HG03432 (cell line): ENCODE measurements at regions not wholly inside any gene's neighbourhood (a gene's known extent, or its start where the extent isn't known, plus 50 kb on each side); places are given as distances from the start of the nearest gene placed in this dataset.

Experiments
- ATAC-seq: cut with Tn5 transposase; IDR thresholded peaks from one replicate; pipeline ENCODE4 v1.9.1; 2021; ENCODE audit warnings: mild to moderate bottlenecking, moderate library complexity; ENCODE audit not compliant: unreplicated experiment

DNA sequence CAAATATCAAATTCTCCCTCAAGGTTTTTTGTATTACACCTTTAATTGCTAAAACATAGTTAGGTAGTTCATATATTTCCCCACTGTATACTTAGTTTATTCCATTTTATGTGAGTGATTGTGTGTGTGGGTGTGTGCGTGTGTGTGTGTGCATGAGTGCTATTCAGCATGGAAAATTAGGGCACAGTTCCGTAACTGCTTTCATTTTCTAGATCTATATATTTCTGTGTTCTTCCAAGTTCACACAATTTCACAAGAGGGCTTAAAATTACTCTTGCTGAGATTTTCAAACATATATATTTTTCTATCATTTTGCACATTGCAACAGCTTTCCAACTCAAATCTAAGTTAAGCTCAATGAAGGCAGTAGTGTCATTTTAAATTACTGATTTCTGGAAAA lies 782.9 kb upstream of the SOX9 start:
- no peak for ATAC-seq

DNA sequence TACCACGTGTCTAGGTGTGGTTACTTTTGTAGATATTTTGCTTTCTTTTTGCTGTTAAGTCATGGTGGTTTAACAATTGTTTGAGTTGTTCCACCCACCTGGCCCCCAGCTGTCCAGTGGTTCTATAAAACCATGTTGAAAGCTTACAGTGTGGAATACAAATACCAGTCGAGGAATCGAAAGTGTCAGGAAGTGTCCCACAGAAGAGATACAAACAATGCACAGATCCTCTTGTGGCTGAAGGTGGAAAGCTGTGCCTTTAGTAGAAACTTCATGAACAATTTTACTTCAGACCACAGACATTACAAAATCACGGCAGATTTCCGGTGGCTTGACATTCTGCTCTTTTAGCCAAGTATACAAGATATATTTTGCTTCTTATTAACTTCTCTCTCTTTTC lies 782.4 kb upstream of the SOX9 start:
- no peak for ATAC-seq

DNA sequence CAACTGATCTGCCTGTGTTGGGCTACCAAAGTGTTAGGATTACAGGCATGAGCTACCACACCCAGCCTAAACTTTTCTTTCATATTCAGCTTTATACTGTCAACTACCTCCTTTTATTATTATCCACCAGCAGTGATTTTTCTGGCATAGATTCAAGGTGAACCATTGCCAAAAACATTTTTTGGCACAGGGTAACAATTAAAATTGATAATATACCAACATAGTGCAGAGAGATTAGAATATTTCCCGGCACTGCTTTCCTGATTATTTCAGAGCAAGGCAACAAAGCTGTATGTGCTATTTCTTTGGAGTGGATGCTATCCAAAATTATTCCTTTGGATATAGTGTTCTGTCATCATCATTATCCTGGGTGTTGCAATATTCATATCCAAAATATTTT lies 781.6 kb upstream of the SOX9 start:
- no peak for ATAC-seq

DNA sequence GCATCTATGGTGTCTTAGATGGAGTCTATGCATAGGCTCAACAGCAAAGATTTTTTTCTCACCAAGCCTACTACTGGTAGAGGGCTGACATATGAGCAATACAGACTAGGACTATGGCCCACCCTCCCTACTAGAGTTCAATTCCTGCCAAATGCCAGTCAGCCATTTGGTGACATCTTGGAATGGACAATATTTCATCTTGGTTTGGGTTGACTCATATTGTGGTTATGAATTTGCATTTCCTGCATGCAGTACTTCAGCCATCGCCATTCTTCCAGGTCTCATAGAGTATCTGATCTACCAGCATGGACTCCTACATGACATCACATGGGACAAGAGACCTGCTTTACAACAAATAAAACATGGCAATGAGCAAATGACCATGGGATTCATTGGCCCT lies 778.1 kb upstream of the SOX9 start:
- no peak for ATAC-seq

DNA sequence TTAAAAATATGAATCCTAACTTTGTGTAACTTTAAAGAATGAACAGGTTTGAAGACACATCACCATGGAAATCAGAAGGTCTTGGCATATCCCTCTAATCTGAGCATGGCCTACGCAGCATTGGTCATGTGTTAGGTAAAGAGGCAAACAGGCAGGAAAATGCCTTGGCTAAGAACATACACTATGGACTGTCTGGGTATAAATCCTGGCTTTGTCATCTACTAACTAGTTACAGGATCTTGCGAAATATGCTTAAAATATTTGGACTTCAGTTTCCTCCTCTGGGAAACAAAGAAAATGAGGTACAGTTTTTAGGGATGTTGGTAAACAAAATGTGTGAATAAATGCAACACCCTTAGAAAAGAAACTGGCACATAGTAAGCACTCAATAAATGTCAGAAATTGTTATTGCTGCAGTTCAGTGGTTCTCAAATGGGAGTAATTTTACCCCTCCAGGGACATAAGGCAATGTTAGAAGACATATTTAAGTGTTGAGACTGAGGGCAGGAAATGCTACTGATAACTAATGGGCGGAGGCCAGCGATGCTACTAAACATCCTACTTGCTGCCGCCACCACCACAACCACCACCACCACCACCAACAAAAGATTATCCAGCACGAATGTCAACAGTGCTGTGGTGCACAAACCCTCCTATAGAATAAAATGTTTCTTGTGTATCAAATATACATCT lies 770.8 kb upstream of the SOX9 start:
- ATAC-seq = no peak

DNA sequence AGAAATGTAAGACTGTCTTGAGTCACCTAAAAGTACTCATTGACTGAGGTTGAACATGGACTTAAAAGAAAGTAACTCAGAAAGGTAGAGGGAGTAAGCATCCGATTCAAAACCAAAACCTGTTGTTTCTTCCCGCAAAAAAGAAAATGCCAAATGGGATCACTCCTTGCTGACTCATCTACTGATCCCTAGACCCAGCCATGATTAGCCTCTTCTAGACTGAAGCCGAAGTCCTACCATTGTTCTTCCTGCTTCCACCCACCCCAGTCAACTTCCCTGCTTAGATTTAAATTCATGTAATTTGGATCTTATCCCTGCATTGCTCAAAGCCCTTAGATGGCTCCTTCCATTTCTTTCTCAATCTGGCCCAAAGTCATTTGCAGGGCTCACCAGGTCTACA lies 760.5 kb upstream of the SOX9 start:
- no peak for ATAC-seq

DNA sequence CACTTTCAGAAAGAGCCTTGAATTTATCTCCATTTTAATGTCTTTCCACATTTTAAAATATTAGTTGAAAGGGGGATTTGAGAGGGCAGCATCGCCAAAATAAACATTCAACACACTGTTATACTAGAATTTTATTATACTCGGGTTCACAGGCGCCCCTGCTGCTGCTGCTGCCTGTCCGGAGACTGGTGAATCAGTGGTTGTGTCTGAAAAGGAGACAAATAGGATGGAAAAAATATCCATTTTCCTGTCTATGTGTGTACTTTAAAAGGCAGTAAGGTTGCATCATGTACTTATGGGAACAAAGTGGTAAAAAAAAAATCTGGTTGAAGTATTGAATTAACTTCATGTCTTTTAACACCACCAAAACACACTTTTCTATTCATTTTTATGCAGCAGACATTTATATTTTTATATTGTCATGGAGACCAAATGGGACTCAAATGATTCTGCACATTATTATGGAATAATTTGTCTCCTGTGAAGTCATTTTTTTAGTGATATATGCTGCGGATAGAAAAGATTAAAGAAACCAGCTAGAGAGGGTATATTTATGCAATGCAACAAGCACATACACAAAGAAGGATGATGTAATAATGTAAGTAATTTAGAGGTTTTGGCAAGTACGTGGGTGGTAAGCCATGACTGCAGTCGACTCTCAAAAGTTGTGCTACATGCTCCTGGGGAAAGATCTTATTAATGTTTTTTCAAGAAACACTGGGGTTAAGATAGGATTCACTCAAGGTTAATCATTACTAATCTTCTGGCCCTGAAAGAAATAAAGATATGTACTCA lies 759.0 kb upstream of the SOX9 start:
- ATAC-seq = no peak

DNA sequence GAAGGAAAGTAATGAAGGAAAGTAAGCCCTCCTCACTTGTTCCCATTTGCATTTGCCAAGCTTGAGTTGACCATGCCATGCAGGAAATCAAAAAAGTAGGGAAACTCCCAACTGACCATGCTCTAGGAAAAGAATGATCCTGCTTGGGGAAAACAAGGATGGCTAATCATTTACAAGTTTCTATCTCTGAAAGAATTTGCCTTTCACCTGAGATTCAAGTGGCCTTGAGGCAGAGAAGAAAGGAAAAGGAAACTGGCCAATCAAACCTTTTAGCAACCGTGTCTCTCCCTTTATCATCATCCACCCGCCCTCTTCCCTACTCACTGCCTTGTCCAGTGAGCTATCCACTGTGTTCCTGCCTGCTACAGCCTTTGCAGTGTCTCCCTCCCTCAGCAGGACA lies 757.2 kb upstream of the SOX9 start:
- no peak for ATAC-seq

DNA sequence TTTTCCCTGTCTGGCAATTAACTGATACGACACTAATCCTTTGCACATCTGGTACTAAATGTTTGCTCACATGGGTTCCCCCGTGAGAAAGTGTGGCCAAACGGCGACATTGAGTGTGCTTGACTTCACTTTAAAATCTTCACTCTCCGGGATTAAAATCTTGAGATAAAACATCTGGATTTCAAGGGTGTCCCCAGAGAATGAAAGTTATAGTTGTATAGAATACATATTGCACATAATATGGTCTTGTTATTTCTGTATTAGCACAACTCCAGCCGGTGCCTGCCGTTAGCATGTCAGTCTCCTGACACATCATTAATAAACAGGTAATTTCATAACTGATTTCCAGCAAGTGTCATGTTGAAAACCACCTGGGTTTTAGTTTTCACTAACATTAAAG lies 749.0 kb upstream of the SOX9 start:
- no peak for ATAC-seq

DNA sequence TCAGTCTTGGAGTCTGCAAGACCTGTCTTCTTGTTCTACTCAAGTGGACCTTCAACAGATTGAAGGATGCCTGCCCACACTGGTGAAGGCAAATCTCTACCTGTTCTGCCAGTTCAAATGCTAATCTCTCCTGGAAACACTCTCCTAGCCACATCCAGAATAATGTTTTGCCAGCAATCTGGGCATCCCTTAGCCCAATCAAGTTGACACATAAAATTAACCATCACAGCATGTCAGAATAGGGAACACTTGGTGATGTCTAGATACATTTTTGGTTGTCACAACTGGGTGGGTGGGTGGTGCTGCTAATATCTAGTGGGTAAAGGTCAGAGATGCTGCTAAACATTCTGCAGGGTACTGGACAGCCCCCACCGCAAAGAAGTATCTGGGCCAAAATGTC lies 744.9 kb upstream of the SOX9 start:
- ATAC-seq = no peak

DNA sequence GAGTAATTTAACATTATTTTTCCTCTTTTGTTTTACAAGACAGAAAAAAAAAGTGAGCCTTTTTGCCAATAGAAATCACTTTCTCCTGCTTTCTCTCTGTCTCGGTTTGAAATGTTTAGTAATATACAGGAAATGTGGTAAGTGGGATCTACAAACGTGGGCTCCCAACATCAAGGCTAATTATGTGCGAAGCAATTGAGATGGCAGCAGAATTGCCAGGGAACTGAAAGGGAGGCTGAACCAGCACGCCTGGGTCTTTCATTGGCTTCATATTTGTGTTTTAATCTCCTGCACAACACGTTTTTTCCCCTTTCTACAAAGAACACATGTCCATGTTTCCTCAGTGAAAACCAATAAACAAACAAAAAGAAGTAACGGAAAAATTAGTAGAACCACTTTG lies 743.9 kb upstream of the SOX9 start:
- ATAC-seq = no peak

DNA sequence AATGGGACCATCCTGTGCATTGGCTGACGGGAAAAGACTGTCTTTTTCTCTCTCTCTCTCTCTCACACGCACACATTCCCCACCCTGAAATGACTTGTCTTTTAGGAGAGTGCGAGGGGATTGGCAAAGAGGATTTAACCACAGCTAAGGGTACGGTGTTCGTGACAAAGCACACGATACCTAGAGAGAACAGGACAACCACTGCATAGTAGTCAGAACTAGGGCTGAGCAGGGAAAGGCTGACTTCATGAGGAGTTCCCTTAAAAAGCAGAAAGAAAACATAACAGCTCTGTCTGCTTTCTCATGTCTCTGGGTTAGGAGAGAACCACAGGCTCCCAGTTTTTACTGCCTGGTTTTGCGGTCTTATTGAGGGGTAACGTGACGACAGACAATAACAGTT lies 742.8 kb upstream of the SOX9 start:
- no peak for ATAC-seq

DNA sequence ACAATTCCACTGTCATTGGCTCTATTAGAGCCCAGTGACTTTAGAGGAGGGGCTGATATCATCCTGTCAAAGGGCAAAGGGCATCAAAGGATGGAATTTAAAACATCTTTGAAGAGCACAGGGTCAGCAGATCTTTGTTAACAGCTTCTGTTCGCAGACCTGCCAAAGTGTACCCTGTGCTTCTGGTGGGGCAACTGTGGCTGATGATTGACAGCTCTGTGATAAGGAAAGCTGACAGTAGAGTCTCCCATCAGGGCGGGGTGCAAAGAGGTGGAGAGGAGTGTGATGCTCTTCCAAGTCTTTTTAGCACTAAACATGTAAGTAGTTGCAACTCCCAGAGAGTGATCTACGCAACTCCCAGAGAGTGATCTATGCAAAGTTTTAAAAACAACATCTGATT lies 742.1 kb upstream of the SOX9 start:
- no peak for ATAC-seq

DNA sequence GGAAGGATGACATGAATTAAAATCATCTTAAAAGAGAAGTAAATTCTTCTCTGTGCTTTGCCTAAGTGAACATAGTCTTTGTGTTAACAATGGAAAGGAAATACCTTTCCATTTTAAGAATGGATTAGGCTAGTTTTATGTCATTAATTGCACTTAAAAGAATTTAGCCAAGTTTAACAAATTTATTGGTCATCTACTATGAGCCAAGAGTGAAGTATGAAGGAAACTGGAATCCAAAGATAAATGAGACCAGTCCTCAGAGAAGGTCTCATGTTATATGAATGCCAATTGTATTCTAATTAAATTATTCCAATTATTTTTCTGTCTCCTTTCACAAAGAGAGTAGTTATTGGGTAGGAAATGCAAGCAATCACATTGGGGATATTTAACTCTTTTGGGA lies 741.3 kb upstream of the SOX9 start:
- ATAC-seq = no peak

DNA sequence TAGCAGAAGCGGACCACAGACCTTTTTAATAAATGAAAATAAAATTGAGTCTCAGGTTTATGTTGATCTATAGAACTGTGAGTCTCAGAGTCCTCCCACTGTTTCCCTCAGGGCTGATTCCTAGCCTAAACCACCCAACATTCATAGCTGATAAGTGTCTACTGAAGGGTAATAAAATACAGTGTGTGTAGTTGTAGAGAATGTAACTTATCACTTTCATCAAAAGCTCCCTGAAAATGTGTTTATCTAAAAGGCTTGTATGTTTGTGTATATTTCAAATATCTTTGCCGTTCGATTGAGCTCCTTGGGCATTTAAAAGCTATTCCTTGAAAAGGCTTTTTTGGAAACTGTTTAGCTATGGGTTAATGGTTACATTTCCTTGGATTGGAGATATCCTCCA lies 740.3 kb upstream of the SOX9 start:
- ATAC-seq = no peak

DNA sequence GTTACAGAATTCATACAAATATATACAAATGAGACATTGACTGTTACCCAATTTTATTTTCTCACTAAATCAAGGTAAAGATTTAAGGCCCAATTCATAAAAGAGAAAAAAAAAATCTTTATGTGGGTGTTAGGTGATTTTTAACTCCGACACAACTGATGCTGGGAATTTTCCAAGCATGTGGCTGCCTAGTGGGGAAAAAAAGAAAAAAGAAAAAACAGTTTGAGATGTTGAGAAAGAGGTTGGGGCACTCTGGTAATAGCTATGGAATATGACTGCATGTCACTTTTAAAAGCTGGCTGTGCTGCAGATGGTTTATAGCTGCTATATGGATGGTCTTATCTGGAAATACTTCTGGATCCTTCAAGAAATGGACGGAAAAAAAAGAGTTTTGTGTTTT lies 739.9 kb upstream of the SOX9 start:
- ATAC-seq = no peak

DNA sequence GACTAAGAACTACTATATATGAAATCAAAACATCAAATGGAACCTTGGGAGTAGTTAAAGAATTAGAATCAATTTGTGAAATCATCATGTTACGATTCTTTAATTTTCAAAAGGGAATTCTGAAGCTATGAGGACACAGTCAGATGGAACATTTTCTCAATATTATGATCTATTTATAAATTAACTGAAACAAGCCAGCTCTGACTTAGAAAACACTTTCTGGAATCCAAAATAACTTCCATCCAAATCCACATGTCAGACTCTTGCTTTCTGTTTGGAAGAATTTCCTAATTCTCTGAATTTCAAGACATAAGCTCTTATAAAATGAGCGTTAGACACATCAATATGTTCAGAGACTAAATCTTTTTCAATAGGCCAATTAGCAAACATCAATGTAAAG lies 737.7 kb upstream of the SOX9 start:
- ATAC-seq = no peak

DNA sequence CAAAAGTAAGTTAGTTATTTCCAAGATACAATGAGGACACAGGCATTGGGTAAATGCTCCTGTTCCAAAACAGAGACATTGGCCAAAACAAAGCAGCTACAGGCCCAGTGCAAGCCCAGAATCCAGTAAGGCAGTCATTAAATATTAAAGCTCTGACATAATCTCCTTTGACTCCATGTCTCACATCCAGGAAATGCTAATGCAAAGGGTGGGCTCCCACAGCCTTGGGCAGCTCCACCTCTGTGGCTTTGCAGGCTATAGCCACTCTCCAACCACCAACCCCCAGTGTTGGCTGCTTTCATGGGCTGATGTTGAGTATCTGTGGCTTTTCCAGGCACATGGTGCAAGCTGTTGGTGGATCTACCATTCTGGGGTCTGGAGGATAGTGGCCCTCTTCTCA lies 733.4 kb upstream of the SOX9 start:
- no peak for ATAC-seq

DNA sequence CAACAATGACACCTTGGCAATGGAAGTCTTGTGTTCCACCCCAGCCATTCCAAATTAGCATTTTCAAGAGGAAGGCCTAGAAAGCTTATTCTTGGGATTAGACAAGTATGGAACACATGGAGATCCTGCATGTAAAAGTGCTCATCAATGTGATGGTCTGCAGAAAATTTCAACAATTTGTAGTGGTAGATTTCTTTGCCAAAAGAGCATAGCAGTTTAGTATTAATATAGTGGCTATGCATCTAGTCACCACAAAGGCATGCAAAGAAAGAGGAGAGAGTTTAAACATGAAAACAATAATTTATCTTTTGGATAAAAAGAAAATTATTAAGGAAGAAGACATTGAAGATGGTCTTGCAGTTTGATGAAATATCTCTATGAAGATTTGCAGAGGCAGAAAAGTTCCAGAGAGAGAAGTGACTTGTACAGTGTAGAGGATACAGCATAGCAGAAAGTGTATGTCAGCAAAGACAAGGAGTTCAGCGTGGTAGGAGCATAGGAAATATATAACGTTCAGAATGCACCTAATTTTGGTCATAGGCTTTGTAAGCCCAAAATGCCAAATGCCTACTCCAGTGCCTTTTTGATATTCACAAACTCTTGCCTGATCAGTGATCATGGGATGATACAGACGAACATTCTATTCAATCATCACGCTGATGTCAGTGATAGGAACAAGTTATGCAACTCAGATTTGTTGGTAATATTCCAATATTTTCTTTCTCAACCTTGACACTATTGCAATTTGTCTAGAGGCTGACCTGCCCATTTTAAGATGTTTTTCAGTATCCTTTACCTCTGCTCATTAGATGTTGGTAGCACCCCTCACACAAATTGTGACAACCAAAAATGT lies 727.9 kb upstream of the SOX9 start:
- no peak for ATAC-seq

DNA sequence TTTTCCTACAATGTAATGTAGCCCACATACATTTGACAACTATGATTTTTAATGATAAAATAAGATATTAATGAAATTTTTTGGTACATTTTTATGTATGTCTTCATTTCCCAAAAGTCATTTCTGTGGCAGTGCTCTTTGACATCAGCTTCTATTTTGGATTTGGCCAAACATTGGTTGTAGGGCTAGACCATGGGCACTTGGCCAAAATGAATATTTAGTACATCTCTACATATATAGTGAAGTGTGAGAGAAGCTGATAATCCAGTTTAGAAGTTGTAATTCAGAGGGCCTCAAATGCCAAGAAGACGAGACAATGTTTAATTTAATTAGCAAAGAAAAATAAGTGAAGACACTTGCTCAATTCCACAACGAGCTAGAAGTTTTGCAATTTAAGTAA lies 724.9 kb upstream of the SOX9 start:
- no peak for ATAC-seq

DNA sequence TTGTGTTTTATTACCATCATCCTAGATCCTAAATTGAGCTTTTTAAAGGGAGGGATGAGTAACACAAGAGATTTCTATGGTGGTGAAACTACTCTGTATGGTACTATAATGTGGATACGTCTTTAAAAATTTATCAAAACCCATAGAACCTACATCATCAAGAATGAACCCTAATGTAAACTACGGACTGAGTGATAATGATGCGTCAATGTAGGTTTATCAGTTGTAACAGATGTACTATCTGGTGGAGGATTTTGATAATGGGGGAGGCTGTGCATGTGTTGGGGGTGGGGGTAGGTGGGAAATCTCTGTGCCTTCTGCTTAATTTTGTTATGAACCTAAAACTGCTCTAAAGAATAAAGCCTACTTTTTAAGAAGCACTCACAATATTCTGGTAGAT lies 724.1 kb upstream of the SOX9 start:
- ATAC-seq = no peak

DNA sequence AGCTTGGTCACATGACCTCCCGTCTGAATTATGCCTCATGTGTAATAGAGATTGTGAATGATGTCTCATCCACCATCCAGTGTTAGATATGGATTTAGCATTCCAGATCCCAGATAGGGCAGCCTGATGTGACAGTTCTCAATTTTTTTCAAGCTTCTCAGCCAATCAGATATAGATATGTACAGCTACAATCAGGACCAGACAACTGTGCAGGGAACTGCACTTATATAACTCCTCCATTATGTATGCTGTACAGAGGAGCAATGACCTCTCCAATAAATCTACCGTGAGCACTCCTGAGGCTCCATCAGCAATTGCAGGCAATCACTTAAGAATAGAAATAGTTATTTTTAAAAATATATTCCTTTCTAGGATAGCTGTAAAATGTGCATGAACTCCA lies 722.8 kb upstream of the SOX9 start:
- no peak for ATAC-seq
